ENCODE measurements at regions not wholly inside any gene's neighbourhood (a gene's known extent, or its start where the extent isn't known, plus 50 kb on each side); places are given as distances from the start of the nearest gene placed in this dataset.
"Not testable (repeated sequence)": the region's sequence is repeated elsewhere in the genome, so short reads cannot be mapped to it uniquely, and the experiment has no call there.

GRCh38 chr5:163947848-163948666 lies 442.6 kb downstream of the MAT2B start:
- no peak for DNase-seq (ENCODE audit: low read depth in 2 of 2)

GRCh38 chr5:163950248-163950647 lies 444.8 kb downstream of the MAT2B start:
- DNase-seq (ENCODE audit: low read depth in 2 of 2): no peak

- DNase-seq (ENCODE audit: low read depth in 2 of 2): no peak
Measured at GRCh38 chr5:163951069-163951468, 445.6 kb downstream of the MAT2B start.

- DNase-seq (ENCODE audit: low read depth in 2 of 2): no peak
Measured at GRCh38 chr5:163953901-163954300, 448.5 kb downstream of the MAT2B start.

- not testable (repeated sequence) for DNase-seq (ENCODE audit: low read depth in 2 of 2)
Measured at GRCh38 chr5:163961230-163961629, 455.8 kb downstream of the MAT2B start.

- DNase-seq (ENCODE audit: low read depth in 2 of 2): no peak
Measured at GRCh38 chr5:163963881-163964280, 458.5 kb downstream of the MAT2B start.

- DNase-seq (ENCODE audit: low read depth in 2 of 2): no peak
Measured at GRCh38 chr5:163964671-163965070, 459.3 kb downstream of the MAT2B start.

- no peak for DNase-seq (ENCODE audit: low read depth in 2 of 2)
Measured at GRCh38 chr5:163967268-163967667, 461.8 kb downstream of the MAT2B start.

- DNase-seq (ENCODE audit: low read depth in 2 of 2): no peak
Measured at GRCh38 chr5:163968651-163969050, 463.2 kb downstream of the MAT2B start.

GRCh38 chr5:163976696-163977095 lies 471.3 kb downstream of the MAT2B start:
- DNase-seq (ENCODE audit: low read depth in 2 of 2): no peak

GRCh38 chr5:163978897-163979296 lies 473.5 kb downstream of the MAT2B start:
- no peak for DNase-seq (ENCODE audit: low read depth in 2 of 2)

GRCh38 chr5:163988566-163988965 lies 483.1 kb downstream of the MAT2B start:
- DNase-seq (ENCODE audit: low read depth in 2 of 2): no peak

- DNase-seq (ENCODE audit: low read depth in 2 of 2): no peak
Measured at GRCh38 chr5:163993126-163993525, 487.7 kb downstream of the MAT2B start.

GRCh38 chr5:163995206-163995605 lies 489.8 kb downstream of the MAT2B start:
- DNase-seq (ENCODE audit: low read depth in 2 of 2): no peak

- no peak for DNase-seq (ENCODE audit: low read depth in 2 of 2)
Measured at GRCh38 chr5:163997965-163998364, 492.5 kb downstream of the MAT2B start.

- no peak for DNase-seq (ENCODE audit: low read depth in 2 of 2)
Measured at GRCh38 chr5:164000241-164000640, 494.8 kb downstream of the MAT2B start.

GRCh38 chr5:164000819-164001218 lies 495.4 kb downstream of the MAT2B start:
- DNase-seq (ENCODE audit: low read depth in 2 of 2): no peak

GRCh38 chr5:164002214-164002613 lies 496.8 kb downstream of the MAT2B start:
- no peak for DNase-seq (ENCODE audit: low read depth in 2 of 2)

- DNase-seq (ENCODE audit: low read depth in 2 of 2): no peak
Measured at GRCh38 chr5:164002628-164003027, 497.2 kb downstream of the MAT2B start.

GRCh38 chr5:164005071-164005470 lies 499.7 kb downstream of the MAT2B start:
- DNase-seq (ENCODE audit: low read depth in 2 of 2): no peak

GRCh38 chr5:164007064-164007463 lies 501.6 kb downstream of the MAT2B start:
- DNase-seq (ENCODE audit: low read depth in 2 of 2): no peak

- no peak for DNase-seq (ENCODE audit: low read depth in 2 of 2)
Measured at GRCh38 chr5:164009621-164010020, 504.2 kb downstream of the MAT2B start.

GRCh38 chr5:164010900-164011299 lies 505.5 kb downstream of the MAT2B start:
- DNase-seq (ENCODE audit: low read depth in 2 of 2): no peak

- no peak for DNase-seq (ENCODE audit: low read depth in 2 of 2)
Measured at GRCh38 chr5:164012371-164012770, 507.0 kb downstream of the MAT2B start.

Data from activated CD4-positive, alpha-beta T cell treated with anti-CD3 and anti-CD28 coated beads for 24 hours (primary cell).